GM18517 (cell line): ENCODE measurements at regions not wholly inside any gene's neighbourhood (a gene's known extent, or its start where the extent isn't known, plus 50 kb on each side); places are given as distances from the start of the nearest gene placed in this dataset.
A peak's percentile ranks its signal among the peaks of the same experiment; 100 is the strongest.
"Not testable (repeated sequence)": the region's sequence is repeated elsewhere in the genome, so short reads cannot be mapped to it uniquely, and the experiment has no call there.

Source experiments
- ATAC-seq: cut with Tn5 transposase; IDR thresholded peaks from one replicate; pipeline ENCODE4 v1.9.1; 2021; ENCODE audit warnings: mild to moderate bottlenecking, moderate library complexity; ENCODE audit not compliant: unreplicated experiment

DNA sequence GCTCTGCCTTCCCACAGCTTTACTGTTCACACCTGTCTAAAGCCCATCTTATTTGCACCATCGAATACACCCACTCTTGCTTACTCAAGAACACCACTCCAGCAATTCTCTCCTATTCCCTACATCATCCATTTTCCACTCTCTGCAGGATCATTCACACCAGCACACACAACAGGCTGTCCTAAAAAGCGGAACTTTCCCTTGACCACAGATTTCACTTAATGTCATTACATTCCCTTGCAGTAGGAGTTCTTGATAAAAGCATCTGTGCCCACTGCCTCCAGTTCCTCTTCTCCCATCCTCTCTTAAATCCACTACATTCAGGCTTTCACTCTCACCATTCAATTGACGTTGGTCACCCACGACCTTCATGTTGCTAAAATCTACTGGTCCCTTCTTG lies 103.0 kb upstream of the PABPC3 start:
- not testable (repeated sequence) for ATAC-seq

DNA sequence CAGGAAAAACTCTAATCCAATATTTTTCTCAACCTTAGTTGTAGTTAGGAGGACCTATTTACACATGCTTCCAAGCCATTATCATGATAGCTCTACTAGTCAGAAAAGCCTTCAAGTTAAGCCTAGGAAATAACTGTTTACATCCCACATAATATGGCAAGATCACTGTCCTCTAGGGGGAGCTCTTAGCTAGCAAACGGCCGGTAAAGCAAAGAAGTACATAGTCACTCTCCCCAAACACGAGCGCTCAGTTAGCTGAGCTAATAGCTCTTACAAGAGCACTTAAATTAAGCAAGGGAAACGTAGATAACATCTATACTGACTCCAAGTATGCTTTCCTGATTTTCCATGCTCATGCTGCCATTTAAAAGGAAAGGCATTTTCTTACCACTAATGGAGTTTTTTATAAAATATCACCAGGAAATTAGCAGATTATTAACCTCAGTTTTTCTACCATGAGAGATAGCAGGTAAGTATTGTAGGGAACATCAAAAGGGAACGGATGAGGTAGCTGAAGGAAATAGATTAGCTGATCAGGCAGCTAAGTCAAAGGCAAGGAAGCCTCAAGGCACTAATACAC lies 100.6 kb upstream of the PABPC3 start:
- ATAC-seq = no peak

DNA sequence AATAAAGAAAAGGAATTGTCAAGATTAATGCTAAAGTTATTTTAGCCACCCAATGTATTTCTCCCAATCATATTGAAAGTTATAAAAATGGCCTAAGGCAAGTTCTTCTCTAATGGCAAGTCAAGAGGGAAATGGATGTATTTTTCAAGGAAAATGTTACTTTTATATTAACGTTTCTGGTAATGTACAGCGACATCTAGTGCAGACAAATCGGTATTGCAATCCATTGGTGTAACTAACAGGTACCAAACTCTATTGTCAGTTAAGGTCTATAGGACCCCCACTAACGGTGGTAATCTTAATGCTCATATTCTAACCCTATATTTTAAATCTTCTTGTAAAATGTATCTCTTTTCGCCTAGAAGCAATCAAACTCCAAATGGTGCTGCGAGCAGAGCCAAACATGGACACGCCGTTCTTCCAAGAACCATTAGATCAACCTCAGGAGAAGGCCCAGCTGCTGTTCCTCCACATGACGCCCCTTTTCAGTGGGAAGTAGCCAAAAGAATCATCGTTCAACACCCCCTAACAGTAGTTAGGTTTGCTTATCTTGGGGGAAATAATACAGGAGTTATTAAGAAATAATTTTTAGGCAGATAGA lies 98.5 kb upstream of the PABPC3 start:
- no peak for ATAC-seq

- no peak for ATAC-seq
Observed at GRCh38 chr13:24998433-24998832, 97.5 kb upstream of the PABPC3 start.

- ATAC-seq = no peak
Observed at GRCh38 chr13:25001476-25002206, 94.3 kb upstream of the PABPC3 start.

DNA sequence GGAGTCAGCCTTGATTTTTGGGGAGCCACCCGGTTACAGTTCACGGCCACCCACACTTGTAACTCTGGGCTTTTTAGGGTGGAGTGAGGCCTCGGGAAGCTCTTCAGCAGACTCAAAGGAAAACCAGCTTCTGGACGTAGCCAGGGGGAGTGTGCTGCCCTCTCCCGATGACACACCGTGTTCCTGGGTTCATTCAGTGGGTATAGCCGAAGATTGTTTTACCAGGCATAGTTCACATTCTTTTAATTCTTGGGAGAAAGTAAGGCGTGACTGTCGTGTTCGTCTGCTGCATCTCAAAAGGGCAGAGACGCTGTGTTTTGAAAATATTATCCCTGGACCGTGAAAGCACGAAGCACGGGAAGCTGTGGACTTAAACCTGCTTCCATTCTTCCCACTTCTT lies 93.6 kb upstream of the PABPC3 start:
- not testable (repeated sequence) for ATAC-seq

DNA sequence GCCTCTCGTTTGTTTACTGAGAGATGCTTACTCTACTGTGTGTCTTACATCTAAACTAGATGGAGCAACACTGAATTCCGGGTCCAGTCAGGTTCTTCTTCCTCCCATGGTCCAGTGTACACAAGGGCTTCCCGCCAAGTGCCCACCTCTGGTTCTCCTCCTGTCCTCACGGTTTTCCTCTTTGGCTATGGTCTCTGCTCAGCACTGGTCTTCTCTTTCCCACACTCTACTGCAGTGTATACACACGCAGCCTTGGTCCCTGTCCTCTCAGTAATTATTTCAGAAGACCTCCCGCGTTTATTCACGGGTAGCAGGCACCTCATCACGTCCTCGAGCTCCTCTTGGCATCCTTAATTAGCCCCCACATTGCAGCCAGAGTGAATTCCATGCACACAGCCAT lies 91.4 kb upstream of the PABPC3 start:
- ATAC-seq = not testable (repeated sequence)

- ATAC-seq = not testable (repeated sequence)
Observed at GRCh38 chr13:25005050-25005497, 90.9 kb upstream of the PABPC3 start.

- ATAC-seq = not testable (repeated sequence)
Observed at GRCh38 chr13:25007389-25007788, 88.5 kb upstream of the PABPC3 start.

- ATAC-seq = not testable (repeated sequence)
Observed at GRCh38 chr13:25014398-25014973, 81.5 kb upstream of the PABPC3 start.

- ATAC-seq = not testable (repeated sequence)
Observed at GRCh38 chr13:25017176-25017575, 78.8 kb upstream of the PABPC3 start.

- ATAC-seq = peak; percentile 67
Observed at GRCh38 chr13:25017808-25018728, 77.9 kb upstream of the PABPC3 start.

- no peak for ATAC-seq
Observed at GRCh38 chr13:25018729-25019115, 77.2 kb upstream of the PABPC3 start.

DNA sequence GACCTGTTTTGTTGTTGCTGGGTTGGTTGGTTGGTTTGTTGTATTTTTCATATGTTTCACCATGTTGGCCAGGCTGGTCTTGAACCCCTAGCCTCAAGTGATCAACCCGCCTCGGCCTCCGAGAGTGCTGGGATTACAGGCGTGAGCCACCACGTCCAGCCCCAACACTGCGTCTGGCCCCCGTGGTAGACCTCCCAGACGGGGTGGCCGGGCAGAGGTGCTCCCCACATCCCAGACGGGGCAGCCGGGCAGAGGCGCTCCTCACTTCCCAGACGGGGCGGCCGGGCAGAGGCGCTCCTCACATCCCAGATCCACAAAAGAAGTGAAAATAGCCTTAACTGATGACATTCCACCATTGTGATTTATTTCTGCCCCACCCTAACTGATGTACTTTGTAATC lies 76.2 kb upstream of the PABPC3 start:
- not testable (repeated sequence) for ATAC-seq

DNA sequence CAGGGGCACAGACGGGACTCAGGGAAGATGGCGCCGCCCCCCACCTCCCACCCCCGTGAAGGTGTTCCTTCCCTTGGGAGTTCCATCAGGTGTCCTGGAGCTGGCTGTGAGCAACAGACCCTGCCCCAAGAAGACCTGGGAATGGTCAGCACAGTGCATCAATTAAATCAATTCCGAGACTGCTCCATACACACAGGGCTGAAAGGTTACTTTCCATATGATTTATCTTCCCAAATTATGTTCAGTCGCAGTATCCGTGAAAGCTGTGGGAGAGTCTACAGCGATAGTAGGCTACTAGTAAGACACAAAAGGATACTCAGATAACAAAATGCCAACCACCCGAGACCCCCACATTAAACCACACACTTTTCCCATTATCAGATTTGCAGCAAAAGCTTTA lies 71.8 kb upstream of the PABPC3 start:
- ATAC-seq = no peak

DNA sequence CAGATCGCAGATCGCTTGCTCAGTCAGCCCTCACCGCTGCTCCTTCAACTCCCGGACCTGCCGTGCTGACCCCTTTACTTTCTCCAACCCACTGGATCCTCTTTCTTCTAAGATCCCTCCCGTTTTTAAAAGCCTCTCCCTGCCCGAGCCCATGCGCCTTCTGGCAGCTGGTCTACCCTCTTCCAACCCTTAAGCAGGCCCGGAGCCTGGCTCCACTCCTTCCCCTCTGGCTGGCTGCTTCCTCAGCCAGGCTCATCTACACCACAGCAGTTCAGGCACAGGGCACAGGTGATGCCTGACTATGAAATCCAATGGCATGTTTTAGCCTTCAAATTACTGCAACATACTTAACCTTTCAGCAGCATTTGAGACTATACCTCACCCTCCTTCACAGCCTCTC lies 63.8 kb upstream of the PABPC3 start:
- no peak for ATAC-seq

GRCh38 chr13:25034173-25034572 lies 61.8 kb upstream of the PABPC3 start:
- ATAC-seq = no peak

- no peak for ATAC-seq
Observed at GRCh38 chr13:25037057-25037813, 58.7 kb upstream of the PABPC3 start.

GRCh38 chr13:25042151-25042865 lies 53.6 kb upstream of the PABPC3 start:
- no peak for ATAC-seq
